ENCODE measurements at regions not wholly inside any gene's neighbourhood (a gene's known extent, or its start where the extent isn't known, plus 50 kb on each side); places are given as distances from the start of the nearest gene placed in this dataset.

- Histone ChIP-seq H3K9me3 (ENCODE audit: control insufficient read depth, insufficient read depth, low read length) (no peaks in the 10 kb centered on the region), H3K9me2 (replicated peaks; ENCODE audit: control insufficient read depth, low read length) (no peaks in the 10 kb centered on the region), H3K4me1 (ENCODE audit: control insufficient read depth, low read length) (no peaks in the 10 kb centered on the region), H3K27me3 (ENCODE audit: control insufficient read depth, low read length) (no peaks in the 10 kb centered on the region; the same call in 1 of the 2 replicates), H3K36me3 (ENCODE audit: control insufficient read depth, low read length) (no peaks in the 10 kb centered on the region), H3K4me2 (ENCODE audit: low read length) (no peak overlapping the region), H3F3A (ENCODE audit: control insufficient read depth, insufficient read depth) (no peaks in the 10 kb centered on the region), H3K4me3 (ENCODE audit: low read length) (no peak overlapping the region), H3K27ac (ENCODE audit: low read depth, low read length) (no peak overlapping the region), H4K20me1 (ENCODE audit: control insufficient read depth, insufficient read depth, low read depth, low read length) (no peaks in the 10 kb centered on the region), H3K79me2 (ENCODE audit: control insufficient read depth, low read length) (no peaks in the 10 kb centered on the region)
- TF ChIP-seq, protein P1, sequence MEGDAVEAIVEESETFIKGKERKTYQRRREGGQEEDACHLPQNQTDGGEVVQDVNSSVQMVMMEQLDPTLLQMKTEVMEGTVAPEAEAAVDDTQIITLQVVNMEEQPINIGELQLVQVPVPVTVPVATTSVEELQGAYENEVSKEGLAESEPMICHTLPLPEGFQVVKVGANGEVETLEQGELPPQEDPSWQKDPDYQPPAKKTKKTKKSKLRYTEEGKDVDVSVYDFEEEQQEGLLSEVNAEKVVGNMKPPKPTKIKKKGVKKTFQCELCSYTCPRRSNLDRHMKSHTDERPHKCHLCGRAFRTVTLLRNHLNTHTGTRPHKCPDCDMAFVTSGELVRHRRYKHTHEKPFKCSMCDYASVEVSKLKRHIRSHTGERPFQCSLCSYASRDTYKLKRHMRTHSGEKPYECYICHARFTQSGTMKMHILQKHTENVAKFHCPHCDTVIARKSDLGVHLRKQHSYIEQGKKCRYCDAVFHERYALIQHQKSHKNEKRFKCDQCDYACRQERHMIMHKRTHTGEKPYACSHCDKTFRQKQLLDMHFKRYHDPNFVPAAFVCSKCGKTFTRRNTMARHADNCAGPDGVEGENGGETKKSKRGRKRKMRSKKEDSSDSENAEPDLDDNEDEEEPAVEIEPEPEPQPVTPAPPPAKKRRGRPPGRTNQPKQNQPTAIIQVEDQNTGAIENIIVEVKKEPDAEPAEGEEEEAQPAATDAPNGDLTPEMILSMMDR (IDR thresholded peaks at IDR 0.05; ENCODE audit: low read depth, low read length, poor library complexity, severe bottlenecking): no peak
- TF ChIP-seq EZH2phosphoT487 (IDR thresholded peaks at IDR 0.05; ENCODE audit: borderline replicate concordance, low read length): no peak
Observed at GRCh38 chr2:129915303-129915840, 64.1 kb upstream of the RAB6C start.

DNA sequence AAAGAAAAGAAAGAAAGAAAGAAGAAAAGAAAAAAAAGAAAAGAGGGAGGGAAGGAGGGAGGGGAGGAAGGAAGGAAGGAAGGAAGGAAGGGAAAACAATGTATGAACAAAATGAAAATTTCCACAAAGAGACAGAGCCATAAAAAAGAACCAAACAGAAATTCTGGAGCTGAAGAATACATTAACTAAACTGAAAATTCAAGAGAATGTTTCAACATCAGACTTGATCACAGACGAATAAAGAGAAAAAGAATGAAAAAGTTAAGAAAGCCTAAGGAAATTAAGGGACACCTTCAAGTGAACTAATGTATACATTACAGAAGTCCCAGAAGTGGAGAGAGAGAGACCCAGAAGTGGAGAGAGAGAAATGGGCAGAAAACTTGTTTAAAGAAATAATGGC, 60.9 kb upstream of the RAB6C start:
- Histone ChIP-seq H3K27ac (ENCODE audit: low read depth, low read length) (no peak overlapping the region), H3K4me1 (ENCODE audit: control insufficient read depth, low read length) (no peaks in the 10 kb centered on the region; the same call in 1 of the 2 replicates), H3K9me2 (replicated peaks; ENCODE audit: control insufficient read depth, low read length) (no peaks in the 10 kb centered on the region), H3K4me3 (ENCODE audit: low read length) (no peak overlapping the region), H3K9me3 (ENCODE audit: control insufficient read depth, insufficient read depth, low read length) (no peaks in the 10 kb centered on the region), H3F3A (ENCODE audit: control insufficient read depth, insufficient read depth) (no peaks in the 10 kb centered on the region), H3K4me2 (ENCODE audit: low read length) (no peak overlapping the region), H3K27me3 (ENCODE audit: control insufficient read depth, low read length) (no peaks in the 10 kb centered on the region; the same call in 1 of the 2 replicates), H3K36me3 (ENCODE audit: control insufficient read depth, low read length) (no peaks in the 10 kb centered on the region), H3K79me2 (ENCODE audit: control insufficient read depth, low read length) (no peaks in the 10 kb centered on the region), H4K20me1 (ENCODE audit: control insufficient read depth, insufficient read depth, low read depth, low read length) (no peaks in the 10 kb centered on the region)
- TF ChIP-seq, protein P1 (IDR thresholded peaks at IDR 0.05; ENCODE audit: low read depth, low read length, poor library complexity, severe bottlenecking): no peak
- TF ChIP-seq EZH2phosphoT487 (IDR thresholded peaks at IDR 0.05; ENCODE audit: borderline replicate concordance, low read length): no peak

DNA sequence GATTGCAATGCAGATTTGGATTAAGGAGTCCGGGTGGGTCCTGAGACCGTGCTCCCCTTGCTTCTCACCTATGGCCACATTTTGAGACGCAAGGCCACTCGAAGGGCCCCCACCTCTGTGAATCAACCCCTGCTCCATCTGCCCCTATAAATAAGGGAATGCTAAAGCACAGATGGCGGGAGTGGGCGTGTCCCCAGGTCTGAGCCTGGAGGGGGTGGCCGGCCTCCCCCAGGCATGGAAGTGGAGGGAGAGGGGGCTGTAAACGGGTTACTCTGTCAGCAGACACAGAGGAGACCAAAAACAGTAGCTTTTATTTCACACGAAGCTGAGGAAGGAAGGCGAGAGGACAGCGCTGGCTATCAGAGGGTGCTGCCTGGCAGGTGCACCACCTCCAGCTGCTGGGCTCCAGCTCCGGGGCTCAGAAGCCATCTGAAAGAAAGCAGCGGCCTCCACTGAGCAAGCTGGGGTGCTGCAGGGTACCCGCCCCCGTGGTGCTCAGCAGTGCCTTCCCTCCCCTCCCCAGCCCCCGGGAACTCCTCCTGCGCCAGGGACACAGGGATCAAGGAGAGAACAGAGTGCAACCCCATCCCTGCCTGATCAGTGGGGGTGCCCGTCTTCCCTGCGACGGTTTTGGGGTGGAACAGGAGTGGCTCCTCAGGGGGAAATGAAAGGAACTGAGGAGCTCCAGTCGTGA, 56.7 kb upstream of the RAB6C start:
- Histone ChIP-seq H3K27me3 (ENCODE audit: control insufficient read depth, low read length) (no peaks in the 10 kb centered on the region; the same call in 1 of the 2 replicates), H3K79me2 (ENCODE audit: control insufficient read depth, low read length) (no peaks in the 10 kb centered on the region), H3K27ac (ENCODE audit: low read depth, low read length) (no peak overlapping the region), H4K20me1 (ENCODE audit: control insufficient read depth, insufficient read depth, low read depth, low read length) (no peaks in the 10 kb centered on the region), H3K36me3 (ENCODE audit: control insufficient read depth, low read length) (no peaks in the 10 kb centered on the region), H3K4me1 (ENCODE audit: control insufficient read depth, low read length) (no peaks in the 10 kb centered on the region; the same call in 1 of the 2 replicates), H3K4me2 (ENCODE audit: low read length) (no peak overlapping the region), H3F3A (ENCODE audit: control insufficient read depth, insufficient read depth) (no peaks in the 10 kb centered on the region), H3K9me2 (replicated peaks; ENCODE audit: control insufficient read depth, low read length) (no peaks in the 10 kb centered on the region), H3K9me3 (ENCODE audit: control insufficient read depth, insufficient read depth, low read length) (no peaks in the 10 kb centered on the region), H3K4me3 (ENCODE audit: low read length) (no peak overlapping the region)
- no peak for TF ChIP-seq EZH2phosphoT487 (IDR thresholded peaks at IDR 0.05; ENCODE audit: borderline replicate concordance, low read length)
- TF ChIP-seq, protein P1 (IDR thresholded peaks at IDR 0.05; ENCODE audit: low read depth, low read length, poor library complexity, severe bottlenecking): no peak

Data from DOHH2 (cell line).